ENCODE measurements at regions not wholly inside any gene's neighbourhood (a gene's known extent, or its start where the extent isn't known, plus 50 kb on each side); places are given as distances from the start of the nearest gene placed in this dataset.

DNA sequence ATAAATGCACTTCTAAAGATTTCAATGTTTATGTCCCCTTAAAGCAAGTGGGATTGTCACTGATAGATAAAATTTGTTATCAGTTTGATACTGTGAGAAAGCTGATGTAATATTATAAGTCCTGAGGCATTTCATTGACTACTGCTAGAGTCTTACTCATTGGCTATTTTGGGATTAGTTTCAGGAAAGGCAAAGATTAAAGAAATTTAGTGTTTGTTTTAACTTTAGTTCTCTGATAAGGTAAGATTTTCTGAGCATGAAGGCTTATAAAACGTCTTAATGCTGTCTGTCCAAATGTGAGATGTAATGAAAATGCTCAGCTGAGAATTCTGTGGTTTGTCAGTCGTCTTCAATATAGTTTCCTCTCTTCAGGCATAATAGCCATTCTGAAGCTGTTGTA lies 886.4 kb upstream of the CDH2 start:
- no peaks in the 10 kb centered on the region for H3K9me3 ChIP-seq (ENCODE audit: low read length)
- TF ChIP-seq HDAC6 (IDR thresholded peaks at IDR 0.05; ENCODE audit: low read depth, low read length) (no peak), CENPT (CRISPR knock-in tag; IDR thresholded peaks at IDR 0.05; ENCODE audit: low read depth) (no peak), SMAD1 (CRISPR knock-in tag; IDR thresholded peaks at IDR 0.05; ENCODE audit: borderline replicate concordance, low read depth) (no peak), ZNF746 (CRISPR knock-in tag; IDR thresholded peaks at IDR 0.05) (no peak), SIN3B (IDR thresholded peaks at IDR 0.05; ENCODE audit: low read length) (no peak), MTA1 (CRISPR knock-in tag; IDR thresholded peaks at IDR 0.05; ENCODE audit: borderline replicate concordance) (no peak), ZMYM4 (CRISPR knock-in tag; IDR thresholded peaks at IDR 0.05) (no peak), TBP (CRISPR knock-in tag; IDR thresholded peaks at IDR 0.05) (no peak), ZFYVE20 (CRISPR knock-in tag; IDR thresholded peaks at IDR 0.05; ENCODE audit: borderline replicate concordance, low read depth) (no peak)
- TF ChIP-seq, protein P1, sequence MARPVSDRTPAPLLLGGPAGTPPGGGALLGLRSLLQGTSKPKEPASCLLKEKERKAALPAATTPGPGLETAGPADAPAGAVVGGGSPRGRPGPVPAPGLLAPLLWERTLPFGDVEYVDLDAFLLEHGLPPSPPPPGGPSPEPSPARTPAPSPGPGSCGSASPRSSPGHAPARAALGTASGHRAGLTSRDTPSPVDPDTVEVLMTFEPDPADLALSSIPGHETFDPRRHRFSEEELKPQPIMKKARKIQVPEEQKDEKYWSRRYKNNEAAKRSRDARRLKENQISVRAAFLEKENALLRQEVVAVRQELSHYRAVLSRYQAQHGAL (CRISPR knock-in tag; IDR thresholded peaks at IDR 0.05; ENCODE audit: not compliant biosample characterization) = no peak
- TF ChIP-seq, protein P2, sequence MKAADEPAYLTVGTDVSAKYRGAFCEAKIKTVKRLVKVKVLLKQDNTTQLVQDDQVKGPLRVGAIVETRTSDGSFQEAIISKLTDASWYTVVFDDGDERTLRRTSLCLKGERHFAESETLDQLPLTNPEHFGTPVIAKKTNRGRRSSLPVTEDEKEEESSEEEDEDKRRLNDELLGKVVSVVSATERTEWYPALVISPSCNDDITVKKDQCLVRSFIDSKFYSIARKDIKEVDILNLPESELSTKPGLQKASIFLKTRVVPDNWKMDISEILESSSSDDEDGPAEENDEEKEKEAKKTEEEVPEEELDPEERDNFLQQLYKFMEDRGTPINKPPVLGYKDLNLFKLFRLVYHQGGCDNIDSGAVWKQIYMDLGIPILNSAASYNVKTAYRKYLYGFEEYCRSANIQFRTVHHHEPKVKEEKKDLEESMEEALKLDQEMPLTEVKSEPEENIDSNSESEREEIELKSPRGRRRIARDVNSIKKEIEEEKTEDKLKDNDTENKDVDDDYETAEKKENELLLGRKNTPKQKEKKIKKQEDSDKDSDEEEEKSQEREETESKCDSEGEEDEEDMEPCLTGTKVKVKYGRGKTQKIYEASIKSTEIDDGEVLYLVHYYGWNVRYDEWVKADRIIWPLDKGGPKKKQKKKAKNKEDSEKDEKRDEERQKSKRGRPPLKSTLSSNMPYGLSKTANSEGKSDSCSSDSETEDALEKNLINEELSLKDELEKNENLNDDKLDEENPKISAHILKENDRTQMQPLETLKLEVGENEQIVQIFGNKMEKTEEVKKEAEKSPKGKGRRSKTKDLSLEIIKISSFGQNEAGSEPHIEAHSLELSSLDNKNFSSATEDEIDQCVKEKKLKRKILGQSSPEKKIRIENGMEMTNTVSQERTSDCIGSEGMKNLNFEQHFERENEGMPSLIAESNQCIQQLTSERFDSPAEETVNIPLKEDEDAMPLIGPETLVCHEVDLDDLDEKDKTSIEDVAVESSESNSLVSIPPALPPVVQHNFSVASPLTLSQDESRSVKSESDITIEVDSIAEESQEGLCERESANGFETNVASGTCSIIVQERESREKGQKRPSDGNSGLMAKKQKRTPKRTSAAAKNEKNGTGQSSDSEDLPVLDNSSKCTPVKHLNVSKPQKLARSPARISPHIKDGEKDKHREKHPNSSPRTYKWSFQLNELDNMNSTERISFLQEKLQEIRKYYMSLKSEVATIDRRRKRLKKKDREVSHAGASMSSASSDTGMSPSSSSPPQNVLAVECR (CRISPR knock-in tag; IDR thresholded peaks at IDR 0.05; ENCODE audit: borderline replicate concordance) = no peak
- TF ChIP-seq, protein P3, sequence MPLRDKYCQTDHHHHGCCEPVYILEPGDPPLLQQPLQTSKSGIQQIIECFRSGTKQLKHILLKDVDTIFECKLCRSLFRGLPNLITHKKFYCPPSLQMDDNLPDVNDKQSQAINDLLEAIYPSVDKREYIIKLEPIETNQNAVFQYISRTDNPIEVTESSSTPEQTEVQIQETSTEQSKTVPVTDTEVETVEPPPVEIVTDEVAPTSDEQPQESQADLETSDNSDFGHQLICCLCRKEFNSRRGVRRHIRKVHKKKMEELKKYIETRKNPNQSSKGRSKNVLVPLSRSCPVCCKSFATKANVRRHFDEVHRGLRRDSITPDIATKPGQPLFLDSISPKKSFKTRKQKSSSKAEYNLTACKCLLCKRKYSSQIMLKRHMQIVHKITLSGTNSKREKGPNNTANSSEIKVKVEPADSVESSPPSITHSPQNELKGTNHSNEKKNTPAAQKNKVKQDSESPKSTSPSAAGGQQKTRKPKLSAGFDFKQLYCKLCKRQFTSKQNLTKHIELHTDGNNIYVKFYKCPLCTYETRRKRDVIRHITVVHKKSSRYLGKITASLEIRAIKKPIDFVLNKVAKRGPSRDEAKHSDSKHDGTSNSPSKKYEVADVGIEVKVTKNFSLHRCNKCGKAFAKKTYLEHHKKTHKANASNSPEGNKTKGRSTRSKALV (CRISPR knock-in tag; IDR thresholded peaks at IDR 0.05) = no peak
- TF ChIP-seq, protein P4, sequence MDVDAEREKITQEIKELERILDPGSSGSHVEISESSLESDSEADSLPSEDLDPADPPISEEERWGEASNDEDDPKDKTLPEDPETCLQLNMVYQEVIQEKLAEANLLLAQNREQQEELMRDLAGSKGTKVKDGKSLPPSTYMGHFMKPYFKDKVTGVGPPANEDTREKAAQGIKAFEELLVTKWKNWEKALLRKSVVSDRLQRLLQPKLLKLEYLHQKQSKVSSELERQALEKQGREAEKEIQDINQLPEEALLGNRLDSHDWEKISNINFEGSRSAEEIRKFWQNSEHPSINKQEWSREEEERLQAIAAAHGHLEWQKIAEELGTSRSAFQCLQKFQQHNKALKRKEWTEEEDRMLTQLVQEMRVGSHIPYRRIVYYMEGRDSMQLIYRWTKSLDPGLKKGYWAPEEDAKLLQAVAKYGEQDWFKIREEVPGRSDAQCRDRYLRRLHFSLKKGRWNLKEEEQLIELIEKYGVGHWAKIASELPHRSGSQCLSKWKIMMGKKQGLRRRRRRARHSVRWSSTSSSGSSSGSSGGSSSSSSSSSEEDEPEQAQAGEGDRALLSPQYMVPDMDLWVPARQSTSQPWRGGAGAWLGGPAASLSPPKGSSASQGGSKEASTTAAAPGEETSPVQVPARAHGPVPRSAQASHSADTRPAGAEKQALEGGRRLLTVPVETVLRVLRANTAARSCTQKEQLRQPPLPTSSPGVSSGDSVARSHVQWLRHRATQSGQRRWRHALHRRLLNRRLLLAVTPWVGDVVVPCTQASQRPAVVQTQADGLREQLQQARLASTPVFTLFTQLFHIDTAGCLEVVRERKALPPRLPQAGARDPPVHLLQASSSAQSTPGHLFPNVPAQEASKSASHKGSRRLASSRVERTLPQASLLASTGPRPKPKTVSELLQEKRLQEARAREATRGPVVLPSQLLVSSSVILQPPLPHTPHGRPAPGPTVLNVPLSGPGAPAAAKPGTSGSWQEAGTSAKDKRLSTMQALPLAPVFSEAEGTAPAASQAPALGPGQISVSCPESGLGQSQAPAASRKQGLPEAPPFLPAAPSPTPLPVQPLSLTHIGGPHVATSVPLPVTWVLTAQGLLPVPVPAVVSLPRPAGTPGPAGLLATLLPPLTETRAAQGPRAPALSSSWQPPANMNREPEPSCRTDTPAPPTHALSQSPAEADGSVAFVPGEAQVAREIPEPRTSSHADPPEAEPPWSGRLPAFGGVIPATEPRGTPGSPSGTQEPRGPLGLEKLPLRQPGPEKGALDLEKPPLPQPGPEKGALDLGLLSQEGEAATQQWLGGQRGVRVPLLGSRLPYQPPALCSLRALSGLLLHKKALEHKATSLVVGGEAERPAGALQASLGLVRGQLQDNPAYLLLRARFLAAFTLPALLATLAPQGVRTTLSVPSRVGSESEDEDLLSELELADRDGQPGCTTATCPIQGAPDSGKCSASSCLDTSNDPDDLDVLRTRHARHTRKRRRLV (CRISPR knock-in tag; IDR thresholded peaks at IDR 0.05) = no peak

More for the DNA sequence above, 886.4 kb upstream of the CDH2 start:
- intact Hi-C loops (cut with micrococcal nuclease; ENCODE audit: unreplicated experiment) = no loop called here
- Histone ChIP-seq H3K4me2 (ENCODE audit: low read depth, low read length) (no peak overlapping the region), H3K9ac (ENCODE audit: insufficient read depth, low read depth, low read length) (no peak overlapping the region), H3K27ac (ENCODE audit: extremely low read length, insufficient read depth, low read length) (no peak overlapping the region), H3K4me1 (ENCODE audit: insufficient read depth, low read length) (no peaks in the 10 kb centered on the region), H3K36me3 (replicated peaks in 1 of 2; ENCODE audit: control insufficient read depth in 1 of 2, insufficient read depth in 2 of 2, low read length in 2 of 2) (no peaks in the 10 kb centered on the region), H3K27me3 (ENCODE audit: control insufficient read depth in 1 of 2, insufficient read depth in 2 of 2, low read length in 2 of 2) (no peaks in the 10 kb centered on the region), H4K20me1 (ENCODE audit: insufficient read depth, low read length) (no peaks in the 10 kb centered on the region), H3K79me2 (ENCODE audit: insufficient read depth, low read length) (no peaks in the 10 kb centered on the region), H3K4me3 (replicated peaks in 1 of 3; ENCODE audit: insufficient read depth in 1 of 3, low read depth in 2 of 3, low read length in 3 of 3) (no peak overlapping the region), H2AFZ (ENCODE audit: low read length) (no peak overlapping the region)
- ChIA-PET POLR2A (no interaction called here), CTCF (ENCODE audit: low intra/inter-chr PET ratio, low total read pairs) (no interaction called here)
- in situ Hi-C loops (cut with HindIII; ENCODE audit: extremely low pct_ligation_motif_present, low pct_unique_long_range_greater_than_20kb) = no loop called here
- no TSS peak for BruUV-seq (replicated peaks)
- FAIRE-seq (no peak), ATAC-seq (no peak), DNase-seq (ENCODE audit: low spot score) (no peak)
- 0% methylated on average over 2 of the region's 2 CpGs for WGBS (ENCODE audit: low lambda C conversion rate)
